IMR-90 (cell line): ENCODE measurements at regions not wholly inside any gene's neighbourhood (a gene's known extent, or its start where the extent isn't known, plus 50 kb on each side); places are given as distances from the start of the nearest gene placed in this dataset.

Experiments used
- FOS ChIP-seq: fragments of 150-350 bp; IDR thresholded peaks from 2 replicates; pipeline ENCODE4 v1.6.1; 2016; ENCODE audit warnings: low read depth, low read length
- MAZ ChIP-seq: IDR thresholded peaks from 2 replicates; pipeline ENCODE4 v1.6.1; 2012; ENCODE audit warnings: low read depth, mild to moderate bottlenecking, low read length, improper control_type of control experiment, moderate library complexity, borderline replicate concordance
- MXI1 ChIP-seq: IDR thresholded peaks from 2 replicates; pipeline ENCODE4 v1.6.1; 2012; ENCODE audit warnings: low read depth, mild to moderate bottlenecking, low read length, moderate library complexity, borderline replicate concordance
- POLR2A ChIP-seq: IDR thresholded peaks from 2 replicates; pipeline ENCODE4 v1.6.1; 2012; ENCODE audit warnings: mild to moderate bottlenecking, low read depth, low read length
- RFX5 ChIP-seq: IDR thresholded peaks from 2 replicates; pipeline ENCODE4 v1.8.0; 2012; ENCODE audit warnings: low read depth, mild to moderate bottlenecking, low read length, moderate library complexity
- TF ChIP-seq, protein P1 (sequence below): fragments of 150-350 bp; IDR thresholded peaks from 2 replicates; pipeline ENCODE4 v1.6.1; 2017; ENCODE audit warnings: mild to moderate bottlenecking, antibody characterized with exemption, low read length, low read depth
- TF ChIP-seq, protein P2 (sequence below): conservative IDR thresholded peaks from 2 replicates; pipeline ENCODE4 v1.5.1; 2012; ENCODE audit warnings: mild to moderate bottlenecking, low read depth, low read length, improper control_type of control experiment
- TF ChIP-seq, protein P3 (sequence below): fragments of 150-350 bp; IDR thresholded peaks from 2 replicates; pipeline ENCODE4 v1.6.1; 2016; ENCODE audit warnings: low read depth, mild to moderate bottlenecking, low read length, moderate library complexity, borderline replicate concordance

DNA sequence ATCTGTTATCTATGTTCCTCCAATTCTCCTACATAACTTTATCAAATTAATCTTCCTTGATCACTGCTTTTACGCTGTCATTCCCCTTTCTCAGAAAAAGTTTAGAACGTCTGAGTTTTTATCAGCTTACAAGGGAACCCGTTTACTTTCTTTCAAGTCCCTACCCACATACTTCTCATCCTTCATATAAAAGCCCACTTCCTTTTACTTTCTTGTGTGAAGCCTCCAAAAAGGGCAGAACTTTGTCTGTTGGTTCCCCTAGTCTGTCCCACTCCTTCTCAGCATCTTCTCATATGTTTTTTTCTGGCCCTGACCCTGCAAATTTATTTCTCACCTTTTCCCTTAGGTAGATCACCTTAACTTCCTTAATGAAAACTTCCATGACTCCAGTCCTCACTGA lies 106.1 kb downstream of the TFAP2B start:
- TF ChIP-seq, protein P1, sequence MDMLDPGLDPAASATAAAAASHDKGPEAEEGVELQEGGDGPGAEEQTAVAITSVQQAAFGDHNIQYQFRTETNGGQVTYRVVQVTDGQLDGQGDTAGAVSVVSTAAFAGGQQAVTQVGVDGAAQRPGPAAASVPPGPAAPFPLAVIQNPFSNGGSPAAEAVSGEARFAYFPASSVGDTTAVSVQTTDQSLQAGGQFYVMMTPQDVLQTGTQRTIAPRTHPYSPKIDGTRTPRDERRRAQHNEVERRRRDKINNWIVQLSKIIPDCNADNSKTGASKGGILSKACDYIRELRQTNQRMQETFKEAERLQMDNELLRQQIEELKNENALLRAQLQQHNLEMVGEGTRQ, result no peak
- TF ChIP-seq MXI1 (no peak), POLR2A (no peak), RFX5 (no peak), FOS (no peak), MAZ (no peak)
- TF ChIP-seq, protein P2, sequence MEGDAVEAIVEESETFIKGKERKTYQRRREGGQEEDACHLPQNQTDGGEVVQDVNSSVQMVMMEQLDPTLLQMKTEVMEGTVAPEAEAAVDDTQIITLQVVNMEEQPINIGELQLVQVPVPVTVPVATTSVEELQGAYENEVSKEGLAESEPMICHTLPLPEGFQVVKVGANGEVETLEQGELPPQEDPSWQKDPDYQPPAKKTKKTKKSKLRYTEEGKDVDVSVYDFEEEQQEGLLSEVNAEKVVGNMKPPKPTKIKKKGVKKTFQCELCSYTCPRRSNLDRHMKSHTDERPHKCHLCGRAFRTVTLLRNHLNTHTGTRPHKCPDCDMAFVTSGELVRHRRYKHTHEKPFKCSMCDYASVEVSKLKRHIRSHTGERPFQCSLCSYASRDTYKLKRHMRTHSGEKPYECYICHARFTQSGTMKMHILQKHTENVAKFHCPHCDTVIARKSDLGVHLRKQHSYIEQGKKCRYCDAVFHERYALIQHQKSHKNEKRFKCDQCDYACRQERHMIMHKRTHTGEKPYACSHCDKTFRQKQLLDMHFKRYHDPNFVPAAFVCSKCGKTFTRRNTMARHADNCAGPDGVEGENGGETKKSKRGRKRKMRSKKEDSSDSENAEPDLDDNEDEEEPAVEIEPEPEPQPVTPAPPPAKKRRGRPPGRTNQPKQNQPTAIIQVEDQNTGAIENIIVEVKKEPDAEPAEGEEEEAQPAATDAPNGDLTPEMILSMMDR, result no peak
- TF ChIP-seq, protein P3, sequence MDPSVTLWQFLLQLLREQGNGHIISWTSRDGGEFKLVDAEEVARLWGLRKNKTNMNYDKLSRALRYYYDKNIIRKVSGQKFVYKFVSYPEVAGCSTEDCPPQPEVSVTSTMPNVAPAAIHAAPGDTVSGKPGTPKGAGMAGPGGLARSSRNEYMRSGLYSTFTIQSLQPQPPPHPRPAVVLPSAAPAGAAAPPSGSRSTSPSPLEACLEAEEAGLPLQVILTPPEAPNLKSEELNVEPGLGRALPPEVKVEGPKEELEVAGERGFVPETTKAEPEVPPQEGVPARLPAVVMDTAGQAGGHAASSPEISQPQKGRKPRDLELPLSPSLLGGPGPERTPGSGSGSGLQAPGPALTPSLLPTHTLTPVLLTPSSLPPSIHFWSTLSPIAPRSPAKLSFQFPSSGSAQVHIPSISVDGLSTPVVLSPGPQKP, result no peak
